Limb (tissue), 2 donors: ENCODE measurements at regions not wholly inside any gene's neighbourhood (a gene's known extent, or its start where the extent isn't known, plus 50 kb on each side); places are given as distances from the start of the nearest gene placed in this dataset.

Experiments used
- DNase-seq, 2 donors: peaks; one replicate each; pipeline ENCODE4 v3.0.0-alpha.2; 2016; ENCODE audit errors: extremely low spot score in 2 of 2

DNA sequence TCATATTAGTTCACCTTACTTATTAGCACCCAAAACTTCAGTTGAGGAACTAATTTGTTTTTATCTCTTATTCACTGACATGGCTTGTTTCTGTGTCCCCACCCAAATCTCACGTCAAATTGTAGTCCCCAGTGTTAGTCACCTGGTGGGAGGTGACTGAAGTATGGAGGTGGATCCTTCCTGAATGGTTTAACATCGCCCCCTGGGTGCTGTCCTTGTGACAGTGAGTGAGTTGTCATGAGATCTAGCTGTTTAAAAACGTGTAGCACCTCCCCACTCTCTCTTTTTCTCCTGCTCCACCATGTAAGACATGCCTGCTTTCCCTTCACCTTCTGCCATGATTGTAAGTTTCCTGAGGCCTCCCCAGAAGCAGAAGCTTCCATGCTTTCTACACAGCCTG lies 75.0 kb upstream of the HECTD2 start:
- no peak for DNase-seq

DNA sequence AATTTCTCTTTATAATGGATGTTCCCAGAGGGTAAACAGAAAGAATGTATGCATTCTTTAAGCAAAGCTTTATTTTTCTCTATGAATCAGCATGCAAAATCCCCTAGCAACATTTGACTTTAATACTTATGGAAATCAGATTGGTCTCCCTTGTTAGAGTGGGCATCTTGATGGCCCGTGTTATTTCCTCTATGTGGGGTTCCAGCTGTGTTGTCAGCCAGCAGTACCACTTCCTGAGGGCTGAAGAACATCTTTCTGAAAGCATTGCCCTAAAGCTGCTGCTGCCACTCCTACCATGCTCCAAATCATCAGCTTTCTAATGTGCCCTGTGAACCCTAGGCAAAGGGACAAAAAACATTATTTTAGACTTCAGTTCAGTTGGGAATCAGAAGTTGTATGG lies 70.4 kb upstream of the HECTD2 start:
- DNase-seq = peak in 1 of 2 donors; percentile 27

DNA sequence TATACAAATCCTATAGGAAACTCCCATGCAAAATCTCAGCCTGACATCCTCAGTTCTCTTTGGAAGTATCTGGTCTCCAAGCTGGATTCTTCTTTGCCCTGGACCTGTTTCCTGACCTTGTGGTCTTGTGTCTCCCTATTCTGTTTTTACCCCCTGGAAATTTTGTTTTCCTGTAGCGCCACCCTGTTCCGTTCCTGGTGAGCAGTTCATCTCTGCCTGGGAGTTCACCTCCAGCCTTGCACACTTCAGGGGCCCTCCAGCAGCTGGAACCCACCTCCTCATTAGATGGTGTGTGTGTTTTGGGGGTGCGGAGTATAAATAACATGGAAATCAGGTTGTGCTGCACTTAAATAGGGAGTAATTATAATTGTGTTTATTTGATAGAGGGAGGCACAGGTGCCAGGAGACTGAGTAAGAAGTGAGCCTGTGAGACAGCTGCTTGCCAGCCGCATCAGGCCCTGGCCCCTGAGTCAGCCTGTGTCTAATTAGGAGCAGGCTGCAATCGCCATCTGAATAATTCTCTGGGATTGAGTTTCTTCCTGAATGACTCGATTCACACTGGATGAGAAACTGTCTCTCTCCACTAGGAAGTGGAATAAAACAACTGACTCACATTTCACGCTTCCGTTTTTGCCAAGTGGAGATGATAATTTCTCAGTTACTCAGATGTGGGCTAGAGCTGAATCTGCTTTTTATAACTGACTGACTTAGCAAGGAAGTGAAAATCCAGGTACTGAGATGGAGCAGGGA lies 69.4 kb upstream of the HECTD2 start:
- DNase-seq = peak; percentile 38 to 72

DNA sequence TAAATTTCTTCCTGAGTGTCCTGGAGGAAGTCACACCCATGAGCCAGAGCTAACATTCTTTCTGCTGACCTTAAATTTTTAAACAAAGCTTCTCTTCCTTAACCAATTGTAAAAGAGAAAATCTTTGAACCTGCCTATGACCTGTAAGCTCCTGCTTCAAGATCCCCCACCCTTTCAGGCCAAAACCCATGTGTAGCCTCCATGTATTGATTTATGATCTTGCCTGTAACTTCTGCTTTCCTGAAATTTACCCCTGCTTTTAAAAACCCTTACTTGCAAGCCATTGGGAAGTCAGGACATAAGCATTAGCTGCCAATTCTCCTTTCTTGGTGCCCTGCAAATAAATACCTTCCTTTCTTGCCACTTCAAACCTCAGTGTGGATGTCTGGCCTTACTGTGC lies 68.5 kb upstream of the HECTD2 start:
- DNase-seq = no peak

DNA sequence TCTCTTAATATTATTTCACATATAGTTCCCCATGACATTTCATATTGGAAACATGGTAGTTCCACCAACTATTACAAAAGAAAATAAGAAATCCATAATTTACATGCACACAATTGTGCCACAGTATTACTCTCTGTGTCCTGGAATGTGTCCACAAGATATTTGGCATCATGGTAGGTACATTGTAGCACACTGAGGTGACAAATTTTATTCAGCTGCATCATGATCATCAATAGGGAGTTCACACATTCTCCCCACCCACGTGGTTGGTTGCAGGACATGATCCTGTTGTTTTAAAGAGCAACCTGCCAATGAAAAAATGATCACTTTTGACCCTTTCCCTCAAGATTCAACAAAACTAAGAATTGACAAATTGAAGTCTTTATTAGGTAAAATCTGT lies 67.1 kb upstream of the HECTD2 start:
- no peak for DNase-seq

DNA sequence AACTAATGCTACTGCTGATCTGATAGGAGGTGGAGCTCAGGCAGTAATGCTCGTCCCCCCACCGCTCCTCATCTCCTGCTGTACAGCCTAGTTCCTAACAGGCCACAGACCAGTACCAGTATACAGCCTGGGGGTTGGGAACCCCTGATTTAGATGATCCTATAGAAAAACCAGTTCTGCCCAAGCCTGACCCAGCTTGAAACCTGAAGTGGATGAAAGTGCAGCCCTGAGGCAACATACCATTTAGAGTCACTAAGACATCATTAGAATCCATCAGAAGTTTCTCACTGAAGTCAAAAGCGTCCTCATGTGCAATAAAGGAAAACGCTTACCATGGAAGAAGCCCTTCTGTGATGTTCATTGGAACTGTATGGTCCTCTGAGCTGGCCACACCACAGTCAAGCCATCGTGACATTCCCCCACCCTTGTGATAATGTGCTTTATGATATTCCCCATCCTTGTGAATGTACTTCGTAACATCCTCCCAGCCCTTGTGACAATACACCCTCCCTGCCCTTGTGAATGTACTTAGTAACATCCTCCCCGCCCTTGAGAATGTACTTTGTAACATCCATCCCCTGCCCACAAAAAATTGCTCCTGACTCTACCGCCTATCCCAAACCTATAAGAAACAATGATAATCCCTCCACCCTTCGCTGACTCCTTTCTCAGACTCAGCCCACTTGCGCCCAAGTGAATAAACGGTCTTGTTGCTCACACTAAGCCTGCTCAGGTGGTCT lies 65.9 kb upstream of the HECTD2 start:
- no peak for DNase-seq

DNA sequence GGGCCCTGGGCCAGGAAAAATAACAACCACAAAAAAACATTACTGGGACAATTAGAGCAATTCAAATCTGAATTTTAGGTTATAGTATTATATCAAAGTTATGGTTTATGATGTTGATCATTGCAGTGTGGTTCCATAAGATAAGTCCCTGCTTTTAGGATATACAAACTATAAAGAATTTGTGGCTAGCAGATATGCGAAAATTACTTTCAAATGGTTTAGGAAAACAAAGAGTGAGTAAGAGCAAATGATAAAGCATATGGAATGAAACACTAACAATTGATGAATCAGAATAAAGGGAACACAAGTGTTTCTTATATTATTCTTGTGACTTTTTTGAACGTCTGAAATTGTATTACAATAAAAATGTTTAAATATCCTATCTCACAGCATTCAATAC lies 64.4 kb upstream of the HECTD2 start:
- no peak for DNase-seq

DNA sequence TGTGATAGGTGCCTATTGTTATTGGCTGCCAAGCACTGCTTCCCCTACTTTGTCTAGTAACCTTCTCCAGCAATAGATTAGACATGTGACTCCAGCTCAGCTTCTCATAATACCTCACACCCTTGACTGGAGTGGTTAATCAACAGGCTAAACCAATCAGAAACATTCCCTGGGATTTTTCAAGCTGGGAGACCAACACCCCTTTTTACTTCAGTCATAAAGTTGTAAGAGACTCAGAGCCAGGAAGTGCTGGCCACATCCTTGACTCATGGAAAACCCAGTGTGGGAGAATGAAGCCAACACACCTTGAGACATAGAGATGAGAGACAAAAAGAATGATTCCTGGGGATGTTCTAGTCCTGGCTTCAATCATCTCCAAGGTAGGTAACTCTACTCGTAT lies 62.6 kb upstream of the HECTD2 start:
- no peak for DNase-seq

DNA sequence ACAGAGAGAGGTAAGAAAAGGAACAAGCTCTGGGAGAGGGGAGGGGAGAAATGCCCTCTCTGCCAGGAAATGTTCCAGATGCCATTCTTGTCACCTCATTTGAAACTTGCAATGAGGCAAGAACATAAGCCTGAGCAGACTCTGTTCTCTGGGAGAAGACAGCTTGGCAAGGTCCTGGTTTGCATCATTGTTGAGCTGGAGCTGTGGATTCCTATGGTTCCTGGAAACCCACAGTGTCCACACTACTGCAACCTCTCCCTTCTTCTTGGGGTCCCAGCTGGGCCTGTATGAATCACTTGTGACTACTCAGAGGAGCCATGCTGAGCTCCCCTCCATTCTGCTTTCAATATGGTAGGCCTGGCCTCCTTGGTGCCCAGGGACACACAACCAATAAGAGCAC lies 60.8 kb upstream of the HECTD2 start:
- DNase-seq = no peak

DNA sequence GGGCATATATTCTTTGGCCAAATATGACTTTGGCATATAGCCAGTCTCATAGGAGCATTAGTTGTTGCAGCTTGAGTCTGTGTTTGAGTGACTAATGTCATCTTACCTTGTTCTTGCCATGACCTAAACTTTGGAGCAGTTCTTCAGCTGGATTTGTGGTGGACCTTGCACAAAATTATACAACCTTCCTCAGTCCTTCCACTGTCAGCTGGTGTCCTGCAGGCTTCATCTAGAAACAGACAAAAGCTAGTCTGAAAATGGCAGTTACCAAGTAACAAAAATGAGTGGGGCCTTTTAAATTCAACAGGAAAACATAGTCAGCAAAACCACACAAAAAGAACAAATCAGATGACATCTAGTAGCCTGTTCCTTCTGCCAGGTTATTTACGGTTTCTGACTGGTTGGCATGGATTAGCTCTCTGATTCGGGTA lies 59.5 kb upstream of the HECTD2 start:
- no peak for DNase-seq

DNA sequence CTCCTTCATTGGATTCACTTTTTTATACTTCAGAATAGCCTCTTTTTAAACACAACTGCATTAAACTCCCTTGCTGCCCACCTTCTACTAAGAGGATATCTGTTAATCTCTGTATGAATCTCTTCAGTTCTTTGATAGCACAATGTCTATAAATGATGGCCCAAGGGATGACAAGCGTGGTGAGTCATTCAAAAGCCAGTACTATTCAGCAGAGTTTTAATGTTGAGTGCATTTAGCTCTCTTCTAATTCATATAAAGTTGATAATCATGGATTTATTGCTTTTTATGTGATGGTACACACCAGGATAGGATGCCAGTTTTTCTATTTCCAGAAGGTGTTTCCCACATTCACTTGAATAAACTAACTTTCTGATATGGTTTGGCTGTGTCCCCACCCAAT lies 57.4 kb upstream of the HECTD2 start:
- DNase-seq = no peak

DNA sequence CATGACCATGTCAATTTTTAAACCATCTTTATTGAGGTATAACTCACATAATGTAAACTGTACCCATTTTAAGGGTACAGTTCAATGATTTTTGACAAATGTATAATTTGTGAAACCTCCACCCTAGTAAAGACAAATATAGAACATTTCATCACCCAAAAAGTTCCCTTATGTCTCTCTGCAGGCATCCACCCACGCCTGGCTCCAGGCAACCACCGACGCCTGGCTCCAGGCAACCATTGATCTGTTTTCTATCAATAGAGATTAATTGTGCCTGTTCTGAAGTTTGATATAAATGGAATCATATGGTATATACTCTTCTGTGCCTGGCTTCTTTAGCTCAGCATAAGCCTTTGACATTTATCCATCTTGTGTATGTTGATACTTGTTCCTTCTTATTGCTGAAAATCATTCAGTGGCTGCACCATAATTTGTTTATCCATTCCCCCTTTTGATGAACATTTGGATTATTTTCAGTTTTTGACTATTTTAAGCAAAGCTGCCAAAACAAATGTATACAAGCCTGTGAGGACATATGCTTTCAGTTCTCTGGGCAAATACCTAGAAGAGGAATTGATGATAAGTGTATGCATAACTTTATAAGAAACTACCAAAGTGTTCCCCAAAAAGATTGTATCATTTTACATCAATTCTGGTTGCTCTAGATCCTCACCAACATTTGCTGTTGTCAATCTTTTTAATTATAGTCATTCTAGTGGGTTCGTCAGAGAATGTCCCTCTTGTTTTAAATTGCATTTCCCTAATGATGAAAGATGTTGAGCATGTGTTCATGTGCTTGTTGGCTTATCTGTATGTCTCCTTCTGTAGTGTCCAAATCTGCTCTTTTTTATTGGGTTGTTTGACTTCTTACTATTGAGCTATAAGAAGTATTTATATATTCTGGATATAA lies 55.7 kb upstream of the HECTD2 start:
- DNase-seq = no peak

DNA sequence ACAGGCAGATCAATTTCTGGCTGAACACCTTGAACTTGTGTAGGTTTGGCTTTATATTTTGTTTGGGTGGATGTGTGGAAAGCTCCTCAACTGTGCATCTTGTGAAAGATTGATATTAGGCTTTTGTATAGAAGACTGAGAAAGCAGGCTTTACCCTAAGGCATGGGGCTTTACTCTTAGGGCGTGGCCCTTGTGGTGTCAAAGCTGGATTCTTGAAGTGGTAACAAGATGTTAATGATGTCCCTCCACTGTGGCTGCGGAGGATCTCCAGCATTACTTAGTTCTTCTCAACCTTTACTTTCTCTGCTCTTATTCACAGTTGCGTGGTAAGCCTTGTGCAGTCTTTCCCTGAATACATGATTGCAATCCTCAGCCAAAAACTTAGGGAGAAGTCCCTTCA lies 54.1 kb upstream of the HECTD2 start:
- no peak for DNase-seq

DNA sequence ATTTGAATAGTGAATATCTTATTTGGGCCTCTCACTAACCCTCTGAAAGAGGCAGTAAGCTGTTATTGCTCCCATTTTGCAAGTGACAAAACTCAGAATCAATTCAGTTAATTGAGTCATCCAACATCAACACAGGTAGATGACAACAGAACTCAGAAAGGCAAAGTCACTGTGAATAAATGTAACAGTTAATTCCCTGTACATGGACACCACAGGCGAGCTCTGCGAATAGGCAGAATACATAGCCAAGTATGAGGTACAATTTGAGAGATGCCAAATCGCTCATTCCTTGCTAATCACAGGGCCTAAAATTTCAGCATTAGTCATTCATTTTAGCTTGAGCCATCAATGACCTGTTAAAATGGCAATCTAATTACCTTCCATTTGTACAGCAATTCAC lies 52.6 kb upstream of the HECTD2 start:
- no peak for DNase-seq
